Liver (tissue), 8 donors: ENCODE measurements at regions not wholly inside any gene's neighbourhood (a gene's known extent, or its start where the extent isn't known, plus 50 kb on each side); places are given as distances from the start of the nearest gene placed in this dataset.

Experiments used
- DNase-seq: peaks from one replicate; pipeline ENCODE4 v3.0.0-alpha.2; 2017; ENCODE audit warnings: low spot score
- H3K27ac ChIP-seq, 2 donors: one replicate each; pipeline ENCODE4 v1.7.0; 2013; ENCODE audit warnings: inconsistent platforms in 2 of 2, low read length in 2 of 2, control low read depth in 1 of 2, low read depth in 1 of 2, mild to moderate bottlenecking in 1 of 2
- H3K27me3 ChIP-seq, 4 donors: one replicate each; pipeline versions ENCODE4 v1.6.1 to v1.7.0; 2013; ENCODE audit warnings: low read length in 3 of 4, inconsistent platforms in 1 of 4, mild to moderate bottlenecking in 1 of 4, moderate library complexity in 1 of 4; ENCODE audit not compliant: control insufficient read depth in 4 of 4, insufficient read depth in 4 of 4
- H3K36me3 ChIP-seq, 4 donors: one replicate each; pipeline versions ENCODE4 v1.6.1 to v1.7.0; 2013; ENCODE audit warnings: low read length in 3 of 4, mild to moderate bottlenecking in 3 of 4, low read depth in 1 of 4, moderate library complexity in 1 of 4; ENCODE audit not compliant: control insufficient read depth in 4 of 4, insufficient read depth in 3 of 4
- H3K4me1 ChIP-seq, 4 donors: one replicate each; pipeline versions ENCODE4 v1.6.1 to v1.7.0; 2013; ENCODE audit warnings: low read length in 3 of 4, mild to moderate bottlenecking in 3 of 4, moderate library complexity in 1 of 4; ENCODE audit not compliant: control insufficient read depth in 4 of 4, insufficient read depth in 4 of 4
- H3K4me3 ChIP-seq, 3 donors: one replicate each; pipeline versions ENCODE4 v1.6.1 to v1.7.0; 2013; ENCODE audit warnings: low read length in 3 of 3, control low read depth in 1 of 3, low read depth in 1 of 3, mild to moderate bottlenecking in 1 of 3
- H3K9ac ChIP-seq, 2 donors: one replicate each; pipeline ENCODE4 v1.7.0; 2013; ENCODE audit warnings: low read length in 2 of 2, mild to moderate bottlenecking in 2 of 2, moderate library complexity in 2 of 2, control low read depth in 1 of 2, low read depth in 1 of 2
- H3K9me3 ChIP-seq, 4 donors: one replicate each; pipeline versions ENCODE4 v1.6.1 to v1.7.0; 2013; ENCODE audit warnings: low read length in 3 of 4; ENCODE audit not compliant: control insufficient read depth in 4 of 4
- EGR1 ChIP-seq, 2 donors: IDR thresholded peaks; 2 replicates each; pipeline ENCODE4 v1.6.1; 2016 to 2018; ENCODE audit warnings: antibody characterized with exemption in 2 of 2, low read depth in 2 of 2
- FOXA1 ChIP-seq: IDR thresholded peaks from 2 replicates; pipeline ENCODE4 v1.6.1; 2016; ENCODE audit warnings: antibody characterized with exemption
- FOXA2 ChIP-seq: IDR thresholded peaks from 2 replicates; pipeline ENCODE4 v1.6.1; 2016; ENCODE audit warnings: antibody characterized with exemption
- GABPA ChIP-seq, 2 donors: IDR thresholded peaks in 1 of 2; conservative IDR thresholded peaks in 1 of 2; 2 replicates each; pipeline ENCODE4 v1.6.1; 2016; ENCODE audit warnings: antibody characterized with exemption in 2 of 2, mild to moderate bottlenecking in 1 of 2, moderate library complexity in 1 of 2
- HNF4A ChIP-seq, 2 donors: conservative IDR thresholded peaks; 2 replicates each; pipeline ENCODE4 v1.6.1; 2016; ENCODE audit warnings: antibody characterized with exemption in 2 of 2, mild to moderate bottlenecking in 2 of 2
- HNF4G ChIP-seq: IDR thresholded peaks from 2 replicates; pipeline ENCODE4 v1.6.1; 2016; ENCODE audit warnings: antibody characterized with exemption
- JUND ChIP-seq, 2 donors: IDR thresholded peaks; 2 replicates each; pipeline ENCODE4 v1.6.1; 2016; ENCODE audit warnings: antibody characterized with exemption in 2 of 2
- NR2F2 ChIP-seq: IDR thresholded peaks from 2 replicates; pipeline ENCODE4 v1.6.1; 2016; ENCODE audit warnings: antibody characterized with exemption
- RXRA ChIP-seq, 2 donors: IDR thresholded peaks; 2 replicates each; pipeline ENCODE4 v1.6.1; 2017 to 2018; ENCODE audit warnings: antibody characterized with exemption in 2 of 2, mild to moderate bottlenecking in 1 of 2
- TAF1 ChIP-seq: conservative IDR thresholded peaks from 2 replicates; pipeline ENCODE4 v1.6.1; 2016; ENCODE audit warnings: antibody characterized with exemption, mild to moderate bottlenecking
- YY1 ChIP-seq: IDR thresholded peaks from 2 replicates; pipeline ENCODE4 v1.6.1; 2016; ENCODE audit warnings: antibody characterized with exemption, mild to moderate bottlenecking
- WGBS: extraction: QIAGEN DNeasy Blood & Tissue Kit; methylation state at CpG from one replicate; pipeline ENCODE4 v1.1.7; 2013; 5-methylcytosine and 5-hydroxymethylcytosine counted together
- TF ChIP-seq, protein P1 (sequence below): IDR thresholded peaks from 2 replicates; pipeline ENCODE4 v1.6.1; 2016; ENCODE audit warnings: antibody characterized with exemption
- TF ChIP-seq, protein P2 (sequence below): IDR thresholded peaks from 2 replicates; pipeline ENCODE4 v1.6.1; 2016; ENCODE audit warnings: antibody characterized with exemption
- TF ChIP-seq, protein P3 (sequence below): fragments of 150-350 bp; IDR thresholded peaks from 2 replicates; pipeline ENCODE4 v1.5.1; 2017; ENCODE audit warnings: improper control_type of control experiment, low read depth, low read length; ENCODE audit not compliant: missing input control
- donor health status: healthy.
- donor health status: healthy.
- donor health status: healthy.
- donor health status: healthy.
- donor health status: healthy.

DNA sequence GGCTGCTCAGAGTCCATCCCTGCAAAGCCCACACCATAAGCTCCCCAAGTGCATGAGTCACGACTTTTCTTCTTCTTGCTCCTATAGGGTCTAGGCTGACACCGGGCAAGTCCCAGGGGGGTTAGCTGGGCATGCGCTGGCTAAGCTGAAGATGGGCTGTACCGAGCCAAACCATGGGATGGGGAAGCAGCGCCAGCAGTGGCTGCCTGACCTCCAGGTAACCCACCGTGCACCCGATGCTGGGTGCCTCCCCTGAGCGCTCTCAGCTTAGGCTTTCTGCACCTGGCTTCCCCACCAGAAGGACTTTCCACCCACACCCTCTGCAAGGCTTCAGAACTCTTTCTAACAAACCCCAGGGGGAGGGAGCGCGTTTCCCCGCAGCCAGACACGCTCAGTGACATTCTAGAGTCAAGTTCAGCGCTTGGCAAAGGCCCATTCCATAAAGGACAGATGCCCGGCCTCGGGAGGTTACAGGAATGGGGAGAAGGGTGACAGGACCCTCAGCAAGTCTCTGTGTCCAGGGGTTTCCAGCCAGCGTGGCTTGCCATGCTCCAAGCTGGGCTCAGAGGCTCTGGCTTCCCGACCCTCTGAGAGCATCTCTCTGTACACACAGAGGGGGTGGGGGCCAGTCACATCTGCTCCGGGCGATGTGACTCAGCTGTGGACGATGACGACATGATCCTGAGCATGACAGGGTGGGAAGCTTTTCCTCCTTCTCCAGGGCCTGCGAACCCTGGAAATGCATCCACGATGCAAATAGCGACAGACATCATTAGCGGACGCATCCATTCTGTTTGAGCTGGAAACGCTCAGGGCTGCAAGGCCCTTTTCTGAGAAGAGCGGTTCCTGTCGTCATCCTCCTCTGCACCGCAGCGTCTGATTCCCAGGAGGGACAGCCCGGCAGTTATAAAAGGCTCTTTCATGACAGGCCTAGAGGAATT is 107.8 kb downstream of the SIK1 start:
- DNase-seq, result no peak
- no peaks in the 10 kb centered on the region for H3K27me3 ChIP-seq
- WGBS, result 85% methylated on average over 32 of the region's 32 CpGs
- H3K9ac ChIP-seq, result no peak overlapping the region
- peaks cover 1 to 11% (median 6%) of the 10 kb centered on the region in 4 donors for H3K4me1 ChIP-seq
- no peak overlapping the region for H3K4me3 ChIP-seq
- no peak for TF ChIP-seq FOXA2
- H3K27ac ChIP-seq, result no peak overlapping the region
- H3K36me3 ChIP-seq, result no peaks in the 10 kb centered on the region
- H3K9me3 ChIP-seq, result no peaks in the 10 kb centered on the region

DNA sequence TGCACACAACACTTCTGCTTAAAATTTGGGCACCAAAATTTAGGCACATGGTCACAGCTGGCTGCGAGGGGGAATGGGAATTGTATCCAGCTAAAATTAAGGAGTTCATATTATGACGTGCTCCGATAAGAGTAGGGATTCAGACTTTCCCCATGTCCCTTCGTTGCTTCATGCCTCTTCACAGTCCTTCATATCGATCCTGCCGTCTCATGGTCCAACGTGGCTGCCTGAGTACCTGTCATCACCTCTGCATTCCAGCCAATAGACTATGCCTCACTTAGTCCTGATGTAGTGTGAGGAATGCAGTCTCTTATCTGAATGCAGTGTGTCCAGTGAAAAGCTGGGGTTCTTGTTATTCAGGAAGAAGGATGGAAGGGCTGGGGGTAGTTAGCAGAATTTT is 108.6 kb downstream of the SIK1 start:
- DNase-seq, result no peak
- Histone ChIP-seq H3K27ac (no peak overlapping the region), H3K4me3 (no peak overlapping the region), H3K9me3 (no peaks in the 10 kb centered on the region), H3K27me3 (no peaks in the 10 kb centered on the region), H3K9ac (no peak overlapping the region), H3K36me3 (no peaks in the 10 kb centered on the region), H3K4me1 (peaks cover 0 to 6% (median 3%) of the 10 kb centered on the region in 4 donors)
- TF ChIP-seq TAF1, result no peak
- TF ChIP-seq, protein P1, sequence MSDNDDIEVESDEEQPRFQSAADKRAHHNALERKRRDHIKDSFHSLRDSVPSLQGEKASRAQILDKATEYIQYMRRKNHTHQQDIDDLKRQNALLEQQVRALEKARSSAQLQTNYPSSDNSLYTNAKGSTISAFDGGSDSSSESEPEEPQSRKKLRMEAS, result no peak
- no peak for TF ChIP-seq FOXA2
- no peak for TF ChIP-seq HNF4G
- TF ChIP-seq JUND (IDR thresholded peaks at IDR 0.05), result no peak
- TF ChIP-seq NR2F2, result no peak
- TF ChIP-seq FOXA1, result no peak
- TF ChIP-seq YY1, result no peak
- no peak for TF ChIP-seq GABPA (IDR thresholded peaks at IDR 0.05 in 1 of 2, conservative IDR thresholded peaks at IDR 0.05 in 1 of 2)
- 95% methylated on average over 7 of the region's 7 CpGs for WGBS

DNA sequence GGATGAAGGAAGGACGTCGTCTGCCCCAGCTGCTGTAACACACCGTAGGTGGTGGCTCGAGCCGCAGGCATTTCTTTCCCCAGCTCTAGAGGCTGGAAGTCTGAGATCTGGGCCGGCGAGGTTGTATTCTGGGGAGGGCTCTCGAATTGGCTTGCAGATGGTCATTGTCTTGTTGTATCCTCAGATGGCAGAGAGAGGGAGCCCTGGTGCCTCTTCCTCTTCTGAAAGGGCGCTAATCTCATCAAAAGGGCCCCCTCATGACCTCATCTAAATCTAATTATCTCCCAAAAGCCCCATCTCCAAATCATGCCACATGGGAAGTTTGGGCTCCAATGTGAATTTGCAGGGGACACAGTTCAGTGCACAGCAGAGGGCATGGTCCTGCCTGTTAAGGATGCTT is 109.0 kb downstream of the SIK1 start:
- H3K9me3 ChIP-seq, result no peaks in the 10 kb centered on the region
- H3K27ac ChIP-seq, result no peak overlapping the region
- no peak overlapping the region for H3K9ac ChIP-seq
- no peaks in the 10 kb centered on the region for H3K27me3 ChIP-seq
- no peaks in the 10 kb centered on the region for H3K36me3 ChIP-seq
- no peak overlapping the region for H3K4me3 ChIP-seq
- TF ChIP-seq, protein P2, sequence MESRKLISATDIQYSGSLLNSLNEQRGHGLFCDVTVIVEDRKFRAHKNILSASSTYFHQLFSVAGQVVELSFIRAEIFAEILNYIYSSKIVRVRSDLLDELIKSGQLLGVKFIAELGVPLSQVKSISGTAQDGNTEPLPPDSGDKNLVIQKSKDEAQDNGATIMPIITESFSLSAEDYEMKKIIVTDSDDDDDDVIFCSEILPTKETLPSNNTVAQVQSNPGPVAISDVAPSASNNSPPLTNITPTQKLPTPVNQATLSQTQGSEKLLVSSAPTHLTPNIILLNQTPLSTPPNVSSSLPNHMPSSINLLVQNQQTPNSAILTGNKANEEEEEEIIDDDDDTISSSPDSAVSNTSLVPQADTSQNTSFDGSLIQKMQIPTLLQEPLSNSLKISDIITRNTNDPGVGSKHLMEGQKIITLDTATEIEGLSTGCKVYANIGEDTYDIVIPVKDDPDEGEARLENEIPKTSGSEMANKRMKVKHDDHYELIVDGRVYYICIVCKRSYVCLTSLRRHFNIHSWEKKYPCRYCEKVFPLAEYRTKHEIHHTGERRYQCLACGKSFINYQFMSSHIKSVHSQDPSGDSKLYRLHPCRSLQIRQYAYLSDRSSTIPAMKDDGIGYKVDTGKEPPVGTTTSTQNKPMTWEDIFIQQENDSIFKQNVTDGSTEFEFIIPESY, result no peak
- TF ChIP-seq HNF4A (conservative IDR thresholded peaks at IDR 0.05) (no peak), FOXA1 (no peak), EGR1 (IDR thresholded peaks at IDR 0.05; ENCODE audit: low read depth in 2 of 2) (no peak), HNF4G (no peak), FOXA2 (no peak), RXRA (IDR thresholded peaks at IDR 0.05) (no peak), YY1 (no peak), TAF1 (no peak)
- TF ChIP-seq, protein P3, sequence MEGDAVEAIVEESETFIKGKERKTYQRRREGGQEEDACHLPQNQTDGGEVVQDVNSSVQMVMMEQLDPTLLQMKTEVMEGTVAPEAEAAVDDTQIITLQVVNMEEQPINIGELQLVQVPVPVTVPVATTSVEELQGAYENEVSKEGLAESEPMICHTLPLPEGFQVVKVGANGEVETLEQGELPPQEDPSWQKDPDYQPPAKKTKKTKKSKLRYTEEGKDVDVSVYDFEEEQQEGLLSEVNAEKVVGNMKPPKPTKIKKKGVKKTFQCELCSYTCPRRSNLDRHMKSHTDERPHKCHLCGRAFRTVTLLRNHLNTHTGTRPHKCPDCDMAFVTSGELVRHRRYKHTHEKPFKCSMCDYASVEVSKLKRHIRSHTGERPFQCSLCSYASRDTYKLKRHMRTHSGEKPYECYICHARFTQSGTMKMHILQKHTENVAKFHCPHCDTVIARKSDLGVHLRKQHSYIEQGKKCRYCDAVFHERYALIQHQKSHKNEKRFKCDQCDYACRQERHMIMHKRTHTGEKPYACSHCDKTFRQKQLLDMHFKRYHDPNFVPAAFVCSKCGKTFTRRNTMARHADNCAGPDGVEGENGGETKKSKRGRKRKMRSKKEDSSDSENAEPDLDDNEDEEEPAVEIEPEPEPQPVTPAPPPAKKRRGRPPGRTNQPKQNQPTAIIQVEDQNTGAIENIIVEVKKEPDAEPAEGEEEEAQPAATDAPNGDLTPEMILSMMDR, result no peak
- no peak for DNase-seq
- 84% methylated on average over 9 of the region's 9 CpGs for WGBS
- H3K4me1 ChIP-seq, result peaks cover 0 to 2% (median 1%) of the 10 kb centered on the region in 4 donors
